Fibroblast of pulmonary artery (primary cell): ENCODE measurements at regions not wholly inside any gene's neighbourhood (a gene's known extent, or its start where the extent isn't known, plus 50 kb on each side); places are given as distances from the start of the nearest gene placed in this dataset.

Experiments used
- DNase-seq: peaks from one replicate; pipeline ENCODE4 v3.0.0-alpha.2; 2010; ENCODE audit warnings: low read depth
- H3K4me3 ChIP-seq: replicated peaks from 2 replicates; pipeline ENCODE4 v1.5.1; 2011; ENCODE audit warnings: low read depth, mild to moderate bottlenecking, control low read depth, low read length, moderate library complexity
- TF ChIP-seq, protein P1 (sequence below): IDR thresholded peaks from 2 replicates; pipeline ENCODE4 v1.5.1; 2011; ENCODE audit warnings: mild to moderate bottlenecking, control low read depth, low read length, inconsistent platforms; ENCODE audit errors: missing control alignments

GRCh38 chr7:50856806-50857205 is 74.1 kb upstream of the GRB10 start:
- no peak for DNase-seq
- TF ChIP-seq, protein P1, sequence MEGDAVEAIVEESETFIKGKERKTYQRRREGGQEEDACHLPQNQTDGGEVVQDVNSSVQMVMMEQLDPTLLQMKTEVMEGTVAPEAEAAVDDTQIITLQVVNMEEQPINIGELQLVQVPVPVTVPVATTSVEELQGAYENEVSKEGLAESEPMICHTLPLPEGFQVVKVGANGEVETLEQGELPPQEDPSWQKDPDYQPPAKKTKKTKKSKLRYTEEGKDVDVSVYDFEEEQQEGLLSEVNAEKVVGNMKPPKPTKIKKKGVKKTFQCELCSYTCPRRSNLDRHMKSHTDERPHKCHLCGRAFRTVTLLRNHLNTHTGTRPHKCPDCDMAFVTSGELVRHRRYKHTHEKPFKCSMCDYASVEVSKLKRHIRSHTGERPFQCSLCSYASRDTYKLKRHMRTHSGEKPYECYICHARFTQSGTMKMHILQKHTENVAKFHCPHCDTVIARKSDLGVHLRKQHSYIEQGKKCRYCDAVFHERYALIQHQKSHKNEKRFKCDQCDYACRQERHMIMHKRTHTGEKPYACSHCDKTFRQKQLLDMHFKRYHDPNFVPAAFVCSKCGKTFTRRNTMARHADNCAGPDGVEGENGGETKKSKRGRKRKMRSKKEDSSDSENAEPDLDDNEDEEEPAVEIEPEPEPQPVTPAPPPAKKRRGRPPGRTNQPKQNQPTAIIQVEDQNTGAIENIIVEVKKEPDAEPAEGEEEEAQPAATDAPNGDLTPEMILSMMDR: no peak
- H3K4me3 ChIP-seq: no peak overlapping the region

- no peak overlapping the region for H3K4me3 ChIP-seq
- TF ChIP-seq, protein P1: no peak
- no peak for DNase-seq
Measured at GRCh38 chr7:50856231-50856630, 73.5 kb upstream of the GRB10 start.

- no peak for DNase-seq
- TF ChIP-seq, protein P1: no peak
- H3K4me3 ChIP-seq: no peak overlapping the region
Measured at GRCh38 chr7:50855526-50855925, 72.8 kb upstream of the GRB10 start.

DNA sequence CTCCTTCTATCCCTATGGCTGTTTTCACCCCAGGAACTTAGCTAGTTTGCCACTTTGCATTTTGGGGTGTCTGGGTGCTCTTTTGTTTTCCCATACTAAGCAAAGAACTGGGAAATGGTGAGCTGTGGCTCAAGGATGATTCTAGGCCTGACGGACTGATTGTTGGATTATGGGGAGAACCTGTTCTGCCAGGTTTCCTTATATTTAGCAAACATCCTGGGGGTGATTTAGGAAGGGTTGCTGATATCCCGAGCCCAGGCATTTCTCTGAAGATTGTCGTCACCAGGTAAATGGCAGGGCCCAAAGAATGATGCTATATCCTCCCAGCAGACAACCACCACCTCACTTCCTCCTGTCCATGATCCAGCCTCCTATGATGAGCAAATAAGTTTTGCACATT is 72.1 kb upstream of the GRB10 start:
- TF ChIP-seq, protein P1: no peak
- no peak overlapping the region for H3K4me3 ChIP-seq
- no peak for DNase-seq

- no peak for DNase-seq
- no peak overlapping the region for H3K4me3 ChIP-seq
- TF ChIP-seq, protein P1: no peak
Measured at GRCh38 chr7:50854247-50854646, 71.6 kb upstream of the GRB10 start.

- H3K4me3 ChIP-seq: no peak overlapping the region
- TF ChIP-seq, protein P1: no peak
- no peak for DNase-seq
Measured at GRCh38 chr7:50853311-50853710, 70.6 kb upstream of the GRB10 start.

- TF ChIP-seq, protein P1: no peak
- peak; percentile 20 for DNase-seq
- H3K4me3 ChIP-seq: no peak overlapping the region
Measured at GRCh38 chr7:50852901-50853300, 70.2 kb upstream of the GRB10 start.
